A549 (cell line): ENCODE measurements at regions not wholly inside any gene's neighbourhood (a gene's known extent, or its start where the extent isn't known, plus 50 kb on each side); places are given as distances from the start of the nearest gene placed in this dataset.

ENCODE experiments used
- CBX8 ChIP-seq: fragments of 200-600 bp; sonication (generic); IDR thresholded peaks from 2 replicates; pipeline ENCODE4 v1.6.1; 2016
- CEBPB ChIP-seq, 2 experiments: fragments of >200 bp in 1 of 2; sonication (Bioruptor Twin) in 1 of 2; formaldehyde crosslinking in 1 of 2; IDR thresholded peaks; 2 replicates each; pipeline ENCODE4 v1.6.1; 2012 to 2016
- EP300 ChIP-seq, 2 experiments: fragments of >200 bp; sonication (Bioruptor Twin); formaldehyde crosslinking; IDR thresholded peaks; 2 replicates in 1 of 2; 3 replicates in 1 of 2; pipeline ENCODE4 v1.6.1; 2016 to 2017
- MAX ChIP-seq: IDR thresholded peaks from 2 replicates; pipeline ENCODE4 v1.6.1; 2012
- MAZ ChIP-seq: fragments of 150-350 bp; IDR thresholded peaks from 2 replicates; pipeline ENCODE4 v1.6.1; 2014; ENCODE audit warnings: antibody characterized with exemption, low read depth, low read length, borderline replicate concordance
- POLR2A ChIP-seq: IDR thresholded peaks from 2 replicates; pipeline ENCODE4 v1.6.1; 2012; ENCODE audit warnings: mild to moderate bottlenecking, low read length
- RARB ChIP-seq: fragments of 250-450 bp; sonication (Bioruptor Pico); IDR thresholded peaks from 2 replicates; pipeline ENCODE4 v1.8.0; 2021; ENCODE audit warnings: mild to moderate bottlenecking, moderate library complexity
- RCOR1 ChIP-seq: fragments of 150-350 bp; IDR thresholded peaks from 2 replicates; pipeline ENCODE4 v1.6.1; 2014; ENCODE audit warnings: antibody characterized with exemption, low read length, low read depth
- SMC3 ChIP-seq: fragments of >200 bp; sonication (Bioruptor Twin); formaldehyde crosslinking; IDR thresholded peaks from 3 replicates; pipeline ENCODE4 v1.6.1; 2018; ENCODE audit warnings: inconsistent platforms
- SREBF2 ChIP-seq: fragments of 450-650 bp; IDR thresholded peaks from 2 replicates; pipeline ENCODE4 v1.6.1; 2014; ENCODE audit warnings: mild to moderate bottlenecking, moderate library complexity
- ZFP36 ChIP-seq: fragments of 450-650 bp; IDR thresholded peaks from 2 replicates; pipeline ENCODE4 v1.6.1; 2014; ENCODE audit warnings: borderline replicate concordance; ENCODE audit not compliant: partially characterized antibody
- TF ChIP-seq, protein P1 (sequence below): fragments of >200 bp; sonication (Bioruptor Twin); formaldehyde crosslinking; IDR thresholded peaks from 3 replicates; pipeline ENCODE4 v1.5.1; 2016

GRCh38 chr16:72566174-72566573 is 394.2 kb upstream of the PMFBP1 start:
- TF ChIP-seq RARB (CRISPR knock-in tag) (no peak), CBX8 (no peak), POLR2A (no peak), MAZ (no peak), CEBPB (IDR thresholded peaks at IDR 0.05) (no peak), SREBF2 (no peak), ZFP36 (no peak), MAX (no peak), RCOR1 (no peak), SMC3 (no peak), EP300 (IDR thresholded peaks at IDR 0.05) (no peak)
- TF ChIP-seq, protein P1, sequence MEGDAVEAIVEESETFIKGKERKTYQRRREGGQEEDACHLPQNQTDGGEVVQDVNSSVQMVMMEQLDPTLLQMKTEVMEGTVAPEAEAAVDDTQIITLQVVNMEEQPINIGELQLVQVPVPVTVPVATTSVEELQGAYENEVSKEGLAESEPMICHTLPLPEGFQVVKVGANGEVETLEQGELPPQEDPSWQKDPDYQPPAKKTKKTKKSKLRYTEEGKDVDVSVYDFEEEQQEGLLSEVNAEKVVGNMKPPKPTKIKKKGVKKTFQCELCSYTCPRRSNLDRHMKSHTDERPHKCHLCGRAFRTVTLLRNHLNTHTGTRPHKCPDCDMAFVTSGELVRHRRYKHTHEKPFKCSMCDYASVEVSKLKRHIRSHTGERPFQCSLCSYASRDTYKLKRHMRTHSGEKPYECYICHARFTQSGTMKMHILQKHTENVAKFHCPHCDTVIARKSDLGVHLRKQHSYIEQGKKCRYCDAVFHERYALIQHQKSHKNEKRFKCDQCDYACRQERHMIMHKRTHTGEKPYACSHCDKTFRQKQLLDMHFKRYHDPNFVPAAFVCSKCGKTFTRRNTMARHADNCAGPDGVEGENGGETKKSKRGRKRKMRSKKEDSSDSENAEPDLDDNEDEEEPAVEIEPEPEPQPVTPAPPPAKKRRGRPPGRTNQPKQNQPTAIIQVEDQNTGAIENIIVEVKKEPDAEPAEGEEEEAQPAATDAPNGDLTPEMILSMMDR, result no peak
